OCI-LY7 (cell line): ENCODE measurements at regions not wholly inside any gene's neighbourhood (a gene's known extent, or its start where the extent isn't known, plus 50 kb on each side); places are given as distances from the start of the nearest gene placed in this dataset.

Source experiments
- EZH2phosphoT487 ChIP-seq: fragments of 200-600 bp; sonication (generic); IDR thresholded peaks from 2 replicates; pipeline ENCODE4 v1.6.1; 2018; ENCODE audit warnings: low read depth, borderline replicate concordance, mild to moderate bottlenecking, mixed run types, antibody characterized with exemption, low read length, moderate library complexity, mixed read lengths
- TF ChIP-seq, protein P1 (sequence below): fragments of 200-600 bp; sonication (generic); conservative IDR thresholded peaks from 2 replicates; pipeline ENCODE4 v1.5.1; 2014; ENCODE audit warnings: mild to moderate bottlenecking, antibody characterized with exemption, low read length, moderate library complexity, mixed read lengths

DNA sequence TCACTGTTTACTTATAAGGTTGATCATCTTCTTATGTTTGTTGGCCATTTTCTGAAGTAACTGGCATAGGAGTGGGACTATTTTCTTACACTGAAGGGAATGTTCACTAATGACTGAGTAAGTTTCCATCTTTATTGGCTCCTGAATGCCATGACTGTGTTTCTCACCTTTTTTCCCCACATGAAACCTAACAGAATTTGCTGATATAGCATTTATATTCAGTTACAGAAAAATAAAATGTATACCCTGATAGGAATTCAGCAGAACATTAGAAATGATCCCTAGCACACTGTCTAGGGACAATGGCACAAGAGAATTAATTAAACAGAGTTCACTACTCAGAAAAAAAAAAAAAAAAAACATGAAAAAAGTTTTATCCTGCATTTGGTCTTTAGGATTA lies 1465.1 kb upstream of the C9orf72 start:
- TF ChIP-seq, protein P1, sequence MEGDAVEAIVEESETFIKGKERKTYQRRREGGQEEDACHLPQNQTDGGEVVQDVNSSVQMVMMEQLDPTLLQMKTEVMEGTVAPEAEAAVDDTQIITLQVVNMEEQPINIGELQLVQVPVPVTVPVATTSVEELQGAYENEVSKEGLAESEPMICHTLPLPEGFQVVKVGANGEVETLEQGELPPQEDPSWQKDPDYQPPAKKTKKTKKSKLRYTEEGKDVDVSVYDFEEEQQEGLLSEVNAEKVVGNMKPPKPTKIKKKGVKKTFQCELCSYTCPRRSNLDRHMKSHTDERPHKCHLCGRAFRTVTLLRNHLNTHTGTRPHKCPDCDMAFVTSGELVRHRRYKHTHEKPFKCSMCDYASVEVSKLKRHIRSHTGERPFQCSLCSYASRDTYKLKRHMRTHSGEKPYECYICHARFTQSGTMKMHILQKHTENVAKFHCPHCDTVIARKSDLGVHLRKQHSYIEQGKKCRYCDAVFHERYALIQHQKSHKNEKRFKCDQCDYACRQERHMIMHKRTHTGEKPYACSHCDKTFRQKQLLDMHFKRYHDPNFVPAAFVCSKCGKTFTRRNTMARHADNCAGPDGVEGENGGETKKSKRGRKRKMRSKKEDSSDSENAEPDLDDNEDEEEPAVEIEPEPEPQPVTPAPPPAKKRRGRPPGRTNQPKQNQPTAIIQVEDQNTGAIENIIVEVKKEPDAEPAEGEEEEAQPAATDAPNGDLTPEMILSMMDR: no peak
- no peak for TF ChIP-seq EZH2phosphoT487
